NOMO-1 treated with DMSO at 0.1 percent for 48 hours (cell line): ENCODE measurements at regions not wholly inside any gene's neighbourhood (a gene's known extent, or its start where the extent isn't known, plus 50 kb on each side); places are given as distances from the start of the nearest gene placed in this dataset.

Experiments used
- DNase-seq: peaks from one replicate; lab custom pipeline; 2025; ENCODE audit not compliant: unreplicated experiment; lab: John Stamatoyannopoulos, UW

DNA sequence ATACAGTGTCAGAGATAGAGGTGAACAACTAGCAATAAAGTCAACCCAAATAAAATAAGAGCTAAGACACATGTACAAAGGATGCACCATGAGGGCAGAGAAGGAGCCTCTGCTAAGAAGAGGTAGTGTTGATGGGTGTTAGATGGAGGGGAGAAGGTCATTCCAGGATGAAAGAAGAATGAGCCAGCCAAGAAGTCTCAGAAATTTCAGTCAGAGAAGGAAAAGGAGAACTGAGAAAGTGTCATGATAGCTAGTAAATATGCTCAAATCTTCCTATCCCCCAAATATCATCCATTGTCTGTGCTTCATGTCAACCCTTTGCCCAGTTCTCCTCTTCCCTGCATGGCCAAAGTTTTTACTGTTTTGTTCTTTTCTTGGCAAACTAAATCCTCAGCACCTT lies 225.2 kb upstream of the BTG1 start:
- DNase-seq: no peak

DNA sequence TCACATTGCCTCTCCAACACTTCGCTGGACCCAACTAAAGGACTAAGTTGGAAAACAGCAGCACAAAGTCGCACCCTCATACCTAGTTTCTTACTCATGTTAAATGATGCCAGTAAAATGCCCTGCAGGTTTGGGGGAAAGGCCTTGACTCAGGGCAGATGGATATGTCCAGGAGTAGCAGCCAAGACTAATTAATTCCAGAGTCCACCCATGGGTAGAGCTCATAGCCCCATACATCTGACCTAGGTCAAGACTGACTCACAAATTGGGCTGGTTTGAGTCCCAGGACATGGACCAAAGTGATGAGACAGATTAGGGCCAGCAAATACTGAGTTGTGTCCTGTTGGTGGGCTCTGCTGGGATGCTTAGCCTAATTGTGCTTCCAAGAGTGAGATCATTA lies 224.0 kb upstream of the BTG1 start:
- DNase-seq: no peak

DNA sequence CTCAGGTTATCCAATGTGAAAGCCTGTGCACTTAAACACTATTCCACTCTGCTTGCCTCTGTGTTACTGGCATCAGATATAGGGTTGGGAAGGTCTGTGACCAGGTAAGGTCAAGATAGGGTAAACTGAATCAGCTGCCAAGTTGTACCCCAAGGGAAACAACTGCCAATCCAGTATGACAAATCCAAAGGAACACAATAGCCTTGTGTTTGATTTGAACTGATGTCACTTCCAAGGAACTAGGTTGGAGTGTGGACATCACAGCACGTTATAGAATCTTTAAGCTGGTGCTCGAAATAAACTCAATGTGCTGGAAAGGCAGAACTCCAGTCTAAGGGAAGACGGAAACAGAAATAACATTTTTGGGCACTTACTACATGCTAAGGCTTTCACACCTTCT lies 223.4 kb upstream of the BTG1 start:
- no peak for DNase-seq

DNA sequence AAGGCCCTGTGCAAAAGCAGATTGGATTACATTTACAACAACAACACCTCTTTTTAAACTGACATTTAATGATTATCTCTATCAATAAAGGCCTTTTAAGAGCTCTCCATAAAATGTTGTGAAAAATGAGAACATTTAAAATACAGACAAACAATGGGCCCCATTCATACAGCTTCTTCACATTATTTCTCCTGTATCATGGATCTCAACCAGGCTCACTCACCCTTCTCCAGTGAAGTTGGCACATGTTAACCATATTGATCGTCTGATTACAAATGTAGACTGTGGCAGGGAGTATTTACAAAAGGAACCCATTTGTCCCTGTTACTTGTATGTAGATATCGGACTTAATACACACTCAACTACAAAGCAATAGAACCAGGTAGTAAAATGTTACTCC lies 220.2 kb upstream of the BTG1 start:
- DNase-seq: no peak

DNA sequence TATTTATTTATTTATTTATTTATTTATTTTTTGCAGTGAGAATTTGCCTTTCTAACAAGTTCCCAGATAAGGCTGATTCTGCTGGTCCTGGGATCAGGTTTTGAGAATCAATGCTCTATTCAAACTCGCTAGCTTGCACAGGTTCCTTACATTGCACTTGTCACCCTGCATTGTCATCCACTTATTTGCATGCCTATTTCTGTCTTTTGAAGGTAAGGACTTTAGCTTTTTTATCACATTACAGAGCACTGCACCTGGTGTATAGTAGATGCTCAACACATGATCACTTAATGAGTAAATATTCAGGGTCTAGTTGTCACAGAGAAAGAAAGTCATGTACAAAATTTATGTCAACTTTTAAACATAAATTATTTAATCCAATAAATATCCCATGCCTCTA lies 219.7 kb upstream of the BTG1 start:
- DNase-seq: no peak

DNA sequence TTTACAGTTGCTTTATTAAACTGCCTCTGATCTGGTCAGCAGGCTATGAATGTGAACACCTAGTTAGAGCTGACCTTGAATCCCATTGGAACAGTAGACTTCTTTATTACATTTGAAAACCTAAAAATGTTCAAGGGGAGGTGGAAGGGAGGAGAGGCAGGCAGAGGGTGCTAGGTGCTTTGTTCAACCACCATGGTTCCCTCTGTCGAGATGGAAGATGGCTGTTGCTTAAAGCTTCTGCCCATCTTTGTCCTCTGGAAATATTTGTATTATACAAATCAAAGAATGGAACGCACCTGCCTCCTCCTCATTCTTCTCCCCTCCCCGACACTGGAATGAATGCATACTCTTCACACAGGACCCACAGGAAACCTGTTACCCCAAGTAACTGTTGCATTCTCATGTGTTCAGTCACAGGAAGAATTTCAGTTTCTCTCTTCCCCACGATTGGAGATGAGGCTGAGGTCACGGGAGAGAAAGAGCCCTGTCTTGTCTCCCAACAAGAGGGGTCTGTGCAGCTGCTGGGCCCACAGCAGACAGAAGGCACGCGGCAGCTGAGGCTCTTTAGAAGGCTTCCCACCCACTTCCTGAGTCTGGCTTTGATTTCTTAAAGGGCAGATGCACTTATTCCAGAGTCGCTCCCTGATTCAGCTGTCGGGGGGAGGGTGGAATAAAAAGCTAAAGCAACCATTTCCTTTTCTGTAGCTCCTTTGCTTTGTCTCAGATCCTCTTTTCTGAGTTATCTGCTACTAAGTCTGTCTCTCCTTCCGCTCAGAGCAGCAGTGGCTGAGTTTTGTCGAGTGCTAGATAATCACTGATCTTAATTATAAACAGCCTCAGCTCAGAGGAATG lies 217.9 kb upstream of the BTG1 start:
- peak; percentile 83 for DNase-seq

DNA sequence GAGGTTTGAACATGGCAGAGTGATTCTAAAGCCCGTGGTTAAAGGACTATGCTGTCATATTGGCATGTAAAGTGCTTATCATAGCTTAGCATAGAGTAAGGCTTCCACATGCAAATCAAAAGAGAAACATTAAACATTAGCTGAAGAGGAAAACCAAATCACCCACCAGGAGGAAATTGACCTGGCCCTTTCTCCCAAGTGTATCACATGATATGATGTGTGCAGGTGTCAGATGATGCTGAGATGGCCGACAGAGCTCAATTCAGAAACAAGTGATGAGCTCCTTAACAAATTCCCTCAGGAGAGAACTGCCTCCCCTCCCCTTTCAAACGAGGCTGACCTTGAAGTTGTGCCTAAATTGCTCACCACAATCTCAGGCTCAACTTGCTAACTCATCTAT lies 217.1 kb upstream of the BTG1 start:
- DNase-seq: no peak

DNA sequence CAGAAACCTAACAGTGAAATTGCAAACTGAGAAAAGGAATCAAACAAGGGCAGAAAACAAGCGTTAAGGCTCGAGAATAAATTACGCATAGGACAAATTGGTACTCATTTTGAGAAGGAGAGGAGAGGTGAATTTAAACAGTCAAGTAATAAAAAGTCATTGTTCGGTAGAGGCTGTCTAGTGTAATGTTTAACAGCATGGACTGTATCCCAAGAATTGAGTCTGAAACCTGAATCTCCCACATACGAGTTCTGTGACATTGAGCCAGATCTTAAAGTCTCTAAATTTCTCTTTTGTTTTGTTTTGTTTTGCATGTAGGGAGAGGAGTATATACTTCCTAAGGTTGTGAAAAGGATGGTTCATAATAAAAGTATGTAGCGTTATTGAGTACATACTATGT lies 216.5 kb upstream of the BTG1 start:
- no peak for DNase-seq

DNA sequence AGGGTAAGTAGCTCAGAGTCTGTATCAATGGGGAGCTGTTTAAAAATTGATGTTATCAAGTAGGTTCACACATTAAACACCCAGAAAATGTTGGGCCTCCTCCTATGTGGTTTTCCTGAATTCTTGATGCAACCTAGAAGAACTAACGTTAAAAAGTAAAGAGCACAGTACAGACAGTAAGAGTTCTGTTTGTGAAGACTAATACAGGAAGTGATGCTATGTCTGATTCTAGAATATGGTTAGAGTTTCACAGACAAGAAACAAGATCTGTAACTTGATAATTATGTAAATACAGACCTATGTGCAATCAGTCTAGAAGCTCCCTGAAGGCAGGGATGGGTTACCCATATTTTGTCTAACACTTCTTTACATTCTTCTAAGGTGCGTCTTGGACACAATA lies 214.9 kb upstream of the BTG1 start:
- DNase-seq: no peak

DNA sequence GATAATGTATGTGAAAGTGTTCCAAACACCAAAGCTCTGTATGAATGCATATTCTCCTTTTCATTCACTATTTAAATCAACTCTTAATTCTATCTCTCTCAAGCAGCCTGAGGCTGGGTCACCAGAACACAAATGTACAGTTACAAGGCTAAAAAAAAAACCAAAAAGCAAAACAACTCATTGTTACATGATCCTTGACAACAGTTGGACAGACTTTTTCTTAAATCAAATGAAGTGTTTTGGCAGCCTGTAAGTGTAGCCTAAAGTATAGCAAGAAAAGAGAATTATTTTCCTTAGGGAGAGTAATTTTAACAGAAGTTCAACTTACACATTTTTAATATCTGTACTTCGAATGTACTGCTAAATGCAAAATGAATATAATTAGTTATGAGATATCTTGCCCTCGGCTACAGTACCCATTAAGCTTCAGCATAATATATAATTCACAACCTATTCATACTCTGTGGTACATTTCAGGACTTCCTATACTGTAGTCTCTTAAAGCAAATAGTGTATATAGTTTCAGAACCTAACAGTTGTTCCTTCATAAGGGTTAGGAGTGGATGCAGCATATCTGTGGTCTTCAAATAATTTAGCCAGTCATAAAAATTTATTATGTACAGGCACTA lies 214.0 kb upstream of the BTG1 start:
- DNase-seq: no peak

DNA sequence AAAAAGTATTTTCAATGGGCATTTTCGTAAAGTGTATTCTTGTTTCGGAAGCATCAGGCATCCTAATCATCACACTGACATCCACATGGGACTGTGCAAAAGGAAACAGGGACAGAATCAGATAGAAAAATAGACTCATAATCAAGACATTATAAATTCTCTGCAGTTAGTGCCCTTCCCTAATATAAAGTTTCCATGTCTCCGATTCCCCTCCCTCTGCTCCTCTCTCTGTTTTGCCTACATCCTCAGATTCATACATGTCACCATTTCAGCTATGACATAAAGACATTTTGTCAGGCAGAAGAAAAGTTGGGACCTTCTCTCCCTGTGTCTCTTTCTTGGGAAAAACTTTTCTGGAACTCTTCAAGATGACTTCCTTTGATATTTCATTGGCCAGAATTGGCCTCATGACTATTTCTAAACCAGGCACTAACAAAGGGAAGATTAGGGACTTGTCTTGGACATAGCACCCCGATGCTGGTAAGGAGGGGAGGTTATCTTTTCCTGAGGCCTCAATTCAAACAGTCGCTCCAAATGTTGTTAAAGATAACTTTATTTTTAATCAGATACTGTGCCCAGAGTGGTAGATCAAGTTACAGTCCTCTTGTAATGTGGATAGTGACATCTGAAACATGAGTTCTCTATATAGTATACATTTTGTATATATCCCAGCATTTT lies 212.1 kb upstream of the BTG1 start:
- DNase-seq: no peak

DNA sequence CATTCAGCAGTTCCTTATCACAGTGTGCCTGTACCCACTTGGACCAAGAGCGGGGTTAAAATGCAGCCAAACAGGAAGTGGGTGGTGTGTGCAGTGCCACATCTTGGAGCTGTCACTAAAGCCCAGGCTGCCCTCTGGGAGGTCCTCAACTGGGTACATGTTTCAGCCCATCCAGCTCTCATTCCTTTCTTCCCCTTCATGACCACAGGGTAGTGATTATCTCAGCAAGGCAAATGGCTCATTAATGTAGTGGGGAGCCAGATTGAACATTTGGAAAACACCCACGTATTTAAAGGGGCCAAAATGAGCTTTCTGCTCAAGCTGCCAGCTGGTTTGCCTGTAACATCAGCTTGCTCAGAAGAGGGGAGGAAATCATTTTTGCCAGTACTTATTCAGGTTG lies 210.8 kb upstream of the BTG1 start:
- no peak for DNase-seq

DNA sequence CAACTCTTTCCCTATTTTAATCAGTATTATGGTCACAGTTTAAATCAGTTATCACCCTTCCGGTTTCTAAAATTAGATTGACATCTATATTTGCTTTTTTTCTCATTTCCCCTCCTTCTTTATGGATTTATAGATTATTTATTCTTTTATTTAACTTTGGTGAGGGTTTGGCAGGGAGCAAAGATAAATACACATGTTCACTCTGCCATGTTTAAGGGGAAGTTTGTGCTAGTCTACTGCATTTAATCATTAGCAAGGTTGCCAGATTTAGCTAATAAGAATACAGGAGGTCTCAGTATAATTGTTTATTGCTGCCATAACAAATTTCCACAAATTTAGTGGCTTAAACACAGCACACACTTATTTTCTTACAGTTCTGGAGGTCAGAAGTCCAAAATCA lies 204.0 kb upstream of the BTG1 start:
- DNase-seq: no peak

DNA sequence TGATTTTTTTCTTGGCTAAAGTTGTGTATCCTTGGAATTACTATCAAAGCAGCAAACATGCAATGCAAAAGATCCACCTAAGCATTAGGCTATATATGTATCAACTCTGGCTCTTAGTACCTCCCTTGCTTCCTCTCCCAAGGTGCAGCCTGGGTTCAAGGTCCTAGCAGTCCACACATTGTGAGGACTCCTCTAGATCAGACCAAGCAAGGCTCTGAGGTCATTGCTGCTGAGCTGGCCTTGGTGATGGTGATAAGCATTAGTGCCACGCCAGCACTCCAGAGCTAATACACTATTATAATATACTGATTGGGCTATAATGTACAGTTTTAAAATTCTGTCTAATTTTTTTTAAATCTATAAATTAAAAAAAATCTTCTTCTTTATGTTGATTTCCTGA lies 196.9 kb upstream of the BTG1 start:
- DNase-seq: no peak

DNA sequence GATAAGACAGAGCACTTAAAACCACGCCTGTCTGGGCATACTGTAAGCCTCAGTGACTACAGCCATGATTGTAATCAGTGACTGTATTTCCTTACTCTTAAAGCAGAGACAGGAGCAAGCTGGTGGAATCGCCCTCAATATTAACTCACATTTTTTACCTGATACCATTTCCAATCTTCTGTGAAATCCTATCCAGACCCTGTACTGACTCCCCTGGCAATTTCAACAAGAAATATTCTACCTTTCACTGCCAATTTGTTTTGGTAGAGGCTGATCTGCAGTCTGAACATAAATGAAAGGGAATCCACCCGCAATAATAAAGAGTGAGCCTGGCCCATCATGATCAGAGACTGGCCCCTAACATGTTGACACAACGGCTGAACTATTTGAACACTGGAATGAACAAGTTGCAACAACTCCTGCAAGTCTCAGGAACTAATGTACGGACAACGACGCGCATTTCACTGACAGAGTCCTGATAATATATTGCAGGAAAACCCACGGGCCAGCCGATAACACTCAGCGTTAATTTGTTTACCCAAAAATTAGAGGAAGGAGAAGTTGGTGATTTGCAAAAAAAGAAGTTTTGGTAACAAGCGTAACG lies 195.5 kb upstream of the BTG1 start:
- DNase-seq: peak; percentile 51

DNA sequence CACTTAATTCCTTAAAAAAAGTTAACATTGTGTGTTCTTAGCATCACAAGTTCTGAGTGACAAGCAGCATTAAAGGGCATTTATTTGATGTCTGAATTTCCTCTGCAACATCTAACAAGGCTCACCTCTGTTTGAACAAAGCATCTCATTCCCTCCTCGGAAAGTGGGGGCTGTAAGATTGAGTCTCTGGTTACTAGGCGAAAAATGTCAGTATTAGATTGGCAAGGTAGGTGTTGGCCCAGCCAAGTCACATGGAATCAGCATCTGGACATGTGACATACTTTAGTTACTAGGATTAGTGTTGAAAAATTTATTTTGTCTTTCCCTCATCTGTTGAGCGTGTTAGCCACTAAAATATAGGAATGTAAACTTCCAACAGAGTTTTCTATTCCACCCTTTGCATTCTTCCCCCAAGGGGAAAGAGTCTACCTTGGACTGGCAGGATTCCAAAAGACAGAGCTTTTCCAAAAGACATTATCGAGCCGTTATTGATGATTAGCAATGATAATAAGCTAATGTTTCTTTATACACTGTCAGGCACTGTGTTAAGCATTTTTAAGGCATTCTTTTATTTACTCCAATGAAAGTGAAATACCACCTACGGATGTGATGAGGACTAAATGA lies 194.9 kb upstream of the BTG1 start:
- no peak for DNase-seq

DNA sequence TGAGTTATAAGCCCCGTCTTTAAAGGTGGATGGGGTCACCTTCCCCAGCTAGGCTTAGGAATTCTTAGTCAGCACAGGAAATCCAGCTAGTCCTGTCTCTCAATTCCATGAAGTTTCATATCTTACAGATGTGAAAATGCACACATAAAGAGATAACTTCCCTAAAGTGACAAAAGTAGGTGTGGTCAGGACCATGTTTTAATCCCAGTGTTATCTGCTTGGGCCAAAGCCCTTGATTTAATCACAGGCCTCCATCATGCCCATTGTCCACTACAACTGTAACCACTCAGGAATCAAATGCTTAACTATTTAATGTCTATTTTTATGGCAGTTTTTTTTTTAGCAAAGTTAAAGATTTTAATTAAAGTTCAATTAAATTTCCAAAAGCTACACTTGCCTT lies 194.4 kb upstream of the BTG1 start:
- no peak for DNase-seq

DNA sequence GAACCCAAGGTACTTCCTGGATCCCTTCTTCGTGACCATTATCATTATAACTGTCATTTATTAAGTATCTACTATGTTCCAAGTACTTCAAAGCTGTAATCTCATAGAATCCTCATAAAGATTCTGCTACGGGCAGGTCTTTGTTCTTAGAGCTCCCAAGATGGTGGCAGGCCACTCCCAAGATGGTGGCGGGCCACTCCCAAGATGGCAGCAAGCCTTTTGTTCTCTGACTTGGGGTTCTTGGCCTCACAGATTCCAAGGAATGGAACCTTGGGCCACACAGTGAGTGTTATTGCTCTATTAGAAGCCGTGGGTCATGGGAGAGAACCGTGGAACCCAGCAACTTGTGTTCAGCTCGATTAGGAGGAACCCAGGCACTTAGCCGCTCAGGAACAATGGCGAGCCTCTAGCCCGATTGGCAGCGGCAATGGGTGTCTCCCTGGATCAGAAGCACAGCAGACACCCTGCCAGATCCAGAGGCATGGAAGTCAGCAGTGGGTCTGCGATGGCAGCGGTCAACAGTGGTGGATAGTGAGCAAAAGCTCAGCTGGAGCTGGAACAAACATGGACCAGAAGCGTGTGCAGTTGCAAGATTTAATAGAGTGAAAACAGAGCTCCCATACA lies 193.7 kb upstream of the BTG1 start:
- no peak for DNase-seq

DNA sequence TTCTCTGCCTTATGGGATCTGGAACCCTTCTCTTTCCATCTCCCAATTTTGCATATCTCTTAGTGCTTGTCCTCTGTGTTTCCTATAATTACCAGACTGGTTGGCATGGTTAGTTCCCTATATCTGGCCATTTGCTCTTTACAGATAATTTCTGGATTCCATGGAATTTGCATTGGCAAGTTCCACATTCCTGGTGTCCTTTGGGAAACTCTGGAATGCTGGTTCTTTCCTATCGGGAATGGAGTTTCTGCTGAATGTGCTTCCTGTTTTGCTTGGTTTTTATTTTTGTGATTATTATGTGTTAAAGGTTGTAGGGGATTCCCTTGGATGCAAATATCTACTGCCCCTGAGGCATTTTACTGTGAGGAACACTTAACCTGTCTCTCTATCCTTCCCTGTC lies 193.0 kb upstream of the BTG1 start:
- no peak for DNase-seq

DNA sequence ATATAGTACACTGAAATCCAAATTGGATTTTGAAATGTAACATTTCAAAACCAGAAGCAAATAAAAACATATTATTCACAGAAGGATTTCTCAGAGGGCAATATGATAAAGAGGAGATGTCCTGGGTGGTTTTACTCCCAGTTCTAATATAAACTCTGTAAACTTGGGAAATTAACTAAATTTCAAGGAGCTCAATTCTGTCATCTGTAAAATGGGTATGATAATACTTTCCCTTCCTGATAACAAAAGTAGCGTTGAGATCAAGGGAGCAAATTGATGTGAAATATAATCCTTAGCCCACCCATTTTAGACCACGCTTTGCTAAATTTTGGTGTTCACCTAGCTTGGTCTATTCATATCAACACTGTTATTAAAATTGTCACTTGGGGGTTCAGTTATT lies 192.5 kb upstream of the BTG1 start:
- no peak for DNase-seq

DNA sequence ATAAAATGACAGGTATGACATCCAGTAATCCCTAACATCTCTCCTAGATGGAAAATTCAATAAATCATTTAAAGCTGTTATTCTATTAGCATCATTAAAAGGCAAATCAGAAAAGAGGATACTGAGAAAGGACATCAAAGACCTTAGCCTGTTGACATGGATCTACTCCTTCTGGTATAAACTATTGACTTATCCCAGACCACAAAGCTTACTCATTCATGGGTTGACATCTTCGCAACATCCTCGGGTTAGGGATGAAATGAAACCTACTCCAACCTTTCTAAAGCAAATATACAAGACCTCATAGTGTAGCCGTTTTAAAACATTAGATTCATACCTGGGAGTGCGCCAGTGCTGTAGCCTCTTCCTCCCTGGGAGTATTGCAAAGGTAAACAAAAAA lies 191.5 kb upstream of the BTG1 start:
- no peak for DNase-seq
